Stomach (tissue), 8 donors: ENCODE measurements at regions not wholly inside any gene's neighbourhood (a gene's known extent, or its start where the extent isn't known, plus 50 kb on each side); places are given as distances from the start of the nearest gene placed in this dataset.
A peak's percentile ranks its signal among the peaks of the same experiment; 100 is the strongest.

Experiments
- DNase-seq, 2 donors: peaks; one replicate each; pipeline versions ENCODE4 v3.0.0 to v3.0.0-alpha.2; 2013 to 2019
- H3K27ac ChIP-seq, 5 donors: fragments of 200-600 bp in 4 of 5; sonication (generic) in 4 of 5; one replicate each; pipeline ENCODE4 v1.5.1; 2013 to 2019; ENCODE audit warnings: mild to moderate bottlenecking in 1 of 5, moderate library complexity in 1 of 5
- H3K27me3 ChIP-seq, 3 donors: fragments of 200-600 bp; sonication (generic); one replicate each; pipeline ENCODE4 v1.5.1; 2017 to 2019; ENCODE audit warnings: mixed run types in 1 of 3
- H3K36me3 ChIP-seq, 4 donors: fragments of 200-600 bp; sonication (generic); 1 replicate in 3 of 4; 2 replicates in 1 of 4; pipeline ENCODE4 v1.5.1; 2016 to 2019
- H3K4me1 ChIP-seq, 4 donors: fragments of 200-600 bp; sonication (generic); one replicate each; pipeline ENCODE4 v1.5.1; 2016 to 2019
- H3K4me3 ChIP-seq, 4 donors: fragments of 200-600 bp; sonication (generic) in 3 of 4; one replicate each; pipeline ENCODE4 v1.5.1; 2016 to 2019; ENCODE audit warnings: mild to moderate bottlenecking in 1 of 4
- H3K9me3 ChIP-seq, 4 donors: fragments of 200-600 bp; sonication (generic); one replicate each; pipeline ENCODE4 v1.5.1; 2016 to 2019
- CTCF ChIP-seq, 7 experiments: fragments of 450-650 bp in 4 of 7; fragments of 200-600 bp in 3 of 7; sonication (generic) in 3 of 7; IDR thresholded peaks; one replicate each; pipeline ENCODE4 v1.5.1; 2016 to 2019; ENCODE audit warnings: antibody characterized with exemption in 7 of 7, control low read depth in 2 of 7, mild to moderate bottlenecking in 1 of 7
- EP300 ChIP-seq: sonication (generic); formaldehyde crosslinking; IDR thresholded peaks from one replicate; pipeline ENCODE4 v1.6.1; 2017; ENCODE audit warnings: antibody characterized with exemption
- POLR2A ChIP-seq, 4 donors: fragments of 450-650 bp; IDR thresholded peaks; one replicate each; pipeline ENCODE4 v1.6.1; 2016; ENCODE audit warnings: antibody characterized with exemption in 4 of 4, control low read depth in 2 of 4, mild to moderate bottlenecking in 1 of 4, moderate library complexity in 1 of 4
- POLR2AphosphoS5 ChIP-seq, 3 donors: sonication (generic); formaldehyde crosslinking; IDR thresholded peaks; one replicate each; pipeline ENCODE4 v1.6.1; 2016; ENCODE audit warnings: antibody characterized with exemption in 3 of 3
- WGBS, 5 donors: extraction: QIAGEN DNeasy Blood & Tissue Kit in 3 of 5; methylation state at CpG; one replicate each; pipeline versions ENCODE4 v1.1.5 to v1.1.7; 2013 to 2018; 5-methylcytosine and 5-hydroxymethylcytosine counted together
- intact Hi-C: fragments of 100-400 bp; cut with DNase I; formaldehyde crosslinking; loops from one replicate; pipeline ENCODE4 v1.15.1; 2023; ENCODE audit warnings: low total_unique reads
- donor health status: healthy with polysubstance abuse.
- donor health status: Bipolar disorder and iron deficiency.
- donor health status: healthy.

DNA sequence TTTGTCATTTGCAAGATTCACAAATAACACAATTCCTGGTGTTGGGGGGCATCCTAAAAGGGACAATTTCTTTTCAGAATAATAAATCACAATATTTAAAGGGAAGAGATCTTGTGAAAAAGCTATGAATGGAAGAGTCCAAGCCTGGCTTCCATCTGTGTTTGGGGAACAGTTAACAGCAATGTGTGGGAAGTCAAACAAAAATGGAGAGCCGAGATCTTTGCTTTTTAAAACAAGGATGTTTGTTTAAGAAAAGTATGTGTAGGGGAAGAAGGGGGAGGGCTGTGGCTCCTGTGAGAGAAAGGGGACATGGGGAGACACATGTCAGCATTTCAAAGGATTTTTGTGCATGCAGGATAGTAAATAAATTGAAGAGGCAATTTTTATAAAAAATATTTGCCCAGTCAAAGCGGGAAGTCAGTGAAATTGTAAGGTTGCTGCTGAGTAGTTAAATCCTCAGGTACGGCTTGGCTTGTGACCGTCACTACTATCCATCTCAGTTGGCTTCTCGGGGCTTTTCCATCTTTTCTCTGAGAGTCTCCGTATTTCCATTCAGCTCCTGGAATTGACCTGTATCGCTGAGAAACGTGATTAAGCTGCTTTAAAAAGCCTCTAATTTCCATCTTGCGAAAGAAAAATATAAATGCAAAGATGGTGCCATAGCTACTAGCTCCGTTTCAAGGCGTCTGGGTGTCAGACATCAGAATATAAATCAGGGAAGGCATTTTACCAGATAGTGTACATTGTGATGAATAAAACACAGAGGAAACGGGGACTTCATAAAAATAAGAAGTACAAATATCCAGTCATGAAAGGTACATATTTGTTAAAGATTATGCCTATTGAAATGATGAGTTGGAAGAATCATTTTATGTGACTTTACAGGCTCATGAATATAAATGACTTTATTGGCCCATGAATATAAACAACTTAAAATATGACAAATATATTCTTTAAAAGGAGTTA, 52.9 kb upstream of the VCAN start:
- no peak for TF ChIP-seq POLR2AphosphoS5 (IDR thresholded peaks at IDR 0.05)
- no peak for TF ChIP-seq EP300
- no peak for TF ChIP-seq POLR2A (IDR thresholded peaks at IDR 0.05)
- no peak for TF ChIP-seq CTCF (IDR thresholded peaks at IDR 0.05)

More for the DNA sequence above, 52.9 kb upstream of the VCAN start:
- Histone ChIP-seq H3K27me3 (no peaks in the 10 kb centered on the region), H3K4me1 (peaks cover 0 to 9% (median 3%) of the 10 kb centered on the region in 4 donors), H3K9me3 (no peaks in the 10 kb centered on the region), H3K27ac (no peak overlapping the region), H3K36me3 (no peaks in the 10 kb centered on the region), H3K4me3 (no peak overlapping the region)
- intact Hi-C loops, result no loop called here
- WGBS, 5 donors, result 34 to 63% (median 42%) methylated on average over 12 of the region's 12 CpGs
- peak in 1 of 2 donors; percentile 24 for DNase-seq
